ENCODE measurements at regions not wholly inside any gene's neighbourhood (a gene's known extent, or its start where the extent isn't known, plus 50 kb on each side); places are given as distances from the start of the nearest gene placed in this dataset.
A peak's percentile ranks its signal among the peaks of the same experiment; 100 is the strongest.

DNA sequence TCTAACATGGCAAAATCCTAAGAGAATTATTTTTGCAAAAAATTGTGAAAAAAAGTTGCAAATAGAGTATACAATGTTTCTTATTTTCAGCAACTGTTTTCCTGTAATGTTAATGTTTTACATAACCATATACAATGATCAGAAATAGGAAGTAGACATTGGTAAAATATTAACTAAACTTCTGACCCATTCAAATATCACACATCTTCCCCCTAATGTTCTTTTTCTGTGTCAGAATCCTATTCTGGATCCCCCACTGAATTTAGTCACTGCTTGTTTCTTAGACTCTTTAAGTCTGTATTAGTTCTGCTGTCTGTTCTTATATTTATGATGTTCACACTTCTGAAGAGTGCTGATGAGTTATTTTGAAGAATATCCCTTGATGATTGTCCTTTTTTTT, 62.0 kb downstream of the HFE start:
- DNase-seq (ENCODE audit: low spot score) = no peak

DNA sequence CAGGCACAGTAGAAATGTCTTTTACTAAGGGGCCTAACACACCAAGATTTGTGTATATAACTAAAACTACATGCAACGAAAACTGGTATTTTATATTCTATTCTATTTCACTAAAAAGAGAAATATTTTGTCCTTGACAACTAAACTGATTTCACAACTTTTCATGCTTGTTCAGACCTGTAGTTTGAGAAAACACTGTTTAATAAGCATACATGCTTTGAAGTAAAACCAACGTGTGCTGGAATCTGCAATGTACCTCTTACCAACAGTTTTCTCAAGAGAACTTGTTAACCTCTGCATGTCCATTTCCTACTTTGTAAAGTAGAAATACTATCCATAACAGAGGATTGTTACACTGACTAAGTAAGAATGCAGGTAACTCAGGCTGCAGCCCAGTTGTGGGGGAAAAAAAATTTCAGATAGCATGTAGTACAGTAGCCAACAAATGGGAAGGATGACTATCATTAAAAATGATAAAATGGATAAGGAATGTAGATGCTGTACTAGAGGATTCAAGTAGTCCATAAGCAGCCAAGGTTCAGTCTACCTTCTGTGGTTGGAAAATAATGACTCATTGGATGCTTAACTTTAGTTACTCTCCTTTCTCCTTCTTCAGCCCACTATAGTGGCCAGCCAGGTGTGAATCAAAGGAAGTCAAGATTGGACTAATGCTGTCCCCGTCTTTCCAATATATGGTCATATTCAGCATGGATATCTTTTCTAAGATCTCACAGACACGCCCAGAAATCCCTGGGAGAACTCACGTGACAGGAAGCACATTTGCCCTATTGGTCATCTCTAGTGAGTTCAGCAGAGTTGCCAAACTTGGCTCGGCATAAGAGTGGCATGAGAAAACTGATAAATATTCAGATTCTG, 65.2 kb downstream of the HFE start:
- no peak for DNase-seq (ENCODE audit: low spot score)

DNA sequence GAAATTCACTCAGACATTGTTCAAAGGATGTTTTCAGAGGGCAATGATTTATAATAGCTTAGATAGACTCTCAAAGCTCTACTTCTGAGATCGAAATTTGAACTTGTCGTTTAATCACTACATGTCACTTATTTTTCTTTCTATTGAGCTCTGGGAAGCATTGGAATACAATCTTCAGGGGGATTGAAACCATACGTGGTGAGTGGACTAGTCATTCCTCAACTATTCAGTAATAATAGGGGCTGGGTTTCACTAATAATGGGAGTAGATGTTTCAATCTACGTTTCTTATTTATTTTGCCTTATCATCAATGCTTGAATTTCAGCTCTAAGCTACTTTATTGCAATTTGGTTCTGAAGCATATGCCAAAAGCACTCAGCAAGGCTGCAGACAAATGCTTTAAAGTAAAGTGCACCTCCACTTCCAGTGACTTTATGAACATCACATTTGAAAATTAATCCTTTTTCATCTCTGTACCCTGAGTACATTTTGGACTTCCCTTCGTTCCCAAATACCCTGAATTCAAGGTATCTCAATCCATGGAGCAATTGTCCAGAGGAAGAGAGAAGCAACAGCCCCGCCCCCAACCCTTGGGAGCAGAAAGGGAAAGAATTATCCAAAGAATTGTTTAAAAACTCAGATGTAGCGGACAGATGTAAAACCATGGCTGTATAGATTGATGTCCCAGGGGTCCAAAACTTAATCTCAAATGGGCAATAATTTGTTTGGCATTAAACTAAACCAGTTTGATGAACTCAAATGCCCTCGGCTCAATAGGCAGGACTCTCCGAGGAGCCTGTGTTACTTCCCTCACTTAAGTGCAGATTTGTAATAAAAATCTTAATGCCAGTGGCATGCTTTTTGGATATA, 68.1 kb downstream of the HFE start:
- no peak for DNase-seq (ENCODE audit: low spot score)

DNA sequence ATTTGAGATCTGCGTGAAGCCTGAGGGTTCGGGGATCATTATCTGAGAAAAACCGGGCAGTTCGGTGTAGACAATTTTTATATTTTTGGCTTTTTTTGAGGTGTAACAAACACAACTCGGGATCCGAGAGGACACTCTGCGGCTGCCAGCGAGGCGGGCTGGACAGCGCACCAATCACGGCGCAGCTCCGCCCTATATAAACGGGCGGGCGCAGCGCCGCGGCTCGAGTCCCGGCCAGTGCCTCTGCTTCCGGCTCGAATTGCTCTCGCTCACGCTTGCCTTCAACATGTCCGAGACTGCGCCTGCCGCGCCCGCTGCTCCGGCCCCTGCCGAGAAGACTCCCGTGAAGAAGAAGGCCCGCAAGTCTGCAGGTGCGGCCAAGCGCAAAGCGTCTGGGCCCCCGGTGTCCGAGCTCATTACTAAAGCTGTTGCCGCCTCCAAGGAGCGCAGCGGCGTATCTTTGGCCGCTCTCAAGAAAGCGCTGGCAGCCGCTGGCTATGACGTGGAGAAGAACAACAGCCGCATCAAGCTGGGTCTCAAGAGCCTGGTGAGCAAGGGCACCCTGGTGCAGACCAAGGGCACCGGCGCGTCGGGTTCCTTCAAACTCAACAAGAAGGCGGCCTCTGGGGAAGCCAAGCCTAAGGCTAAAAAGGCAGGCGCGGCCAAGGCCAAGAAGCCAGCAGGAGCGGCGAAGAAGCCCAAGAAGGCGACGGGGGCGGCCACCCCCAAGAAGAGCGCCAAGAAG, 69.0 kb downstream of the HFE start:
- peak; percentile 93 for DNase-seq (ENCODE audit: low spot score)

DNA sequence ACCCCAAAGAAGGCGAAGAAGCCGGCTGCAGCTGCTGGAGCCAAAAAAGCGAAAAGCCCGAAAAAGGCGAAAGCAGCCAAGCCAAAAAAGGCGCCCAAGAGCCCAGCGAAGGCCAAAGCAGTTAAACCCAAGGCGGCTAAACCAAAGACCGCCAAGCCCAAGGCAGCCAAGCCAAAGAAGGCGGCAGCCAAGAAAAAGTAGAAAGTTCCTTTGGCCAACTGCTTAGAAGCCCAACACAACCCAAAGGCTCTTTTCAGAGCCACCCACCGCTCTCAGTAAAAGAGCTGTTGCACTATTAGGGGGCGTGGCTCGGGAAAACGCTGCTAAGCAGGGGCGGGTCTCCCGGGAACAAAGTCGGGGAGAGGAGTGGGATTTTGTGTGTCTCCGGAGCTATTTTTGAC, 69.6 kb downstream of the HFE start:
- no peak for DNase-seq (ENCODE audit: low spot score)

DNA sequence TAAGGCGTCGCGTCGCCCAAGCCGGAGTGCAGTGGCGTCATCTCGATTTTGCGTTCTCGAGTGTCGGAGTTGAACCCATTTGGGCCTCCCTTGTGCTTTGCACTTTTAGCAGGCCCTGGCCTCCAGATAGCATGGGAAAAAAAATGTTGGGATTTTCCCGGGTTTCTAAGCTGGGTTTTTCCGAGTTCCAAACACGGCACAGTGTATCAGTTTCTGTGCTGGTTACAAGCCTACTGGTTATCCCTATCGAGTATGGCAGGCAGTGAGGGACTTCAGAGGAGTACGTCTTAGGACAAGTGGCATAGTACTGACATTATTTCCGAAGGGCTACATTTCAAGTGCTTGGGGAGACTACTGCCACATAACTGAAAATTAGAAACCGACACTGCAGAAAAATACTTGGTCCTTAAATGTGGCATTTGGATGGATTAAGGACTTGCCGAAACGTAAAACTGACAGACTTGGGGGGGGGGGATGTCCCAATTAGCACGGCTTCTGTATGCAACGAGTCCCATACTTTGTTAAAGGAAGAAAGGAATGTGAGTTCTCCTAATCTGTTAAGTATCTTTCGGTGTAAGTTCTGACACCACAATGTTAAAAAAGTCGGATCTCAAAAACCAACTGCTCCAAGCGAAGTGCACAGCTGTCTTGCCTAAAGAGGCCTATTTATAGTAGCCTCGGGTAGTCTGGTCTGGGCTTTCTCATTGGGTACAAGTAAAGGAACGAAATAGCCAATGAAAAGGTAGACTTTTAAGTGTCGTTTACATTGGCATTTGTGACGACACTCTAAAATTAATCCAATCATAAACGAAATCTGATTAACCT, 70.2 kb downstream of the HFE start:
- DNase-seq (ENCODE audit: low spot score) = peak; percentile 87

DNA sequence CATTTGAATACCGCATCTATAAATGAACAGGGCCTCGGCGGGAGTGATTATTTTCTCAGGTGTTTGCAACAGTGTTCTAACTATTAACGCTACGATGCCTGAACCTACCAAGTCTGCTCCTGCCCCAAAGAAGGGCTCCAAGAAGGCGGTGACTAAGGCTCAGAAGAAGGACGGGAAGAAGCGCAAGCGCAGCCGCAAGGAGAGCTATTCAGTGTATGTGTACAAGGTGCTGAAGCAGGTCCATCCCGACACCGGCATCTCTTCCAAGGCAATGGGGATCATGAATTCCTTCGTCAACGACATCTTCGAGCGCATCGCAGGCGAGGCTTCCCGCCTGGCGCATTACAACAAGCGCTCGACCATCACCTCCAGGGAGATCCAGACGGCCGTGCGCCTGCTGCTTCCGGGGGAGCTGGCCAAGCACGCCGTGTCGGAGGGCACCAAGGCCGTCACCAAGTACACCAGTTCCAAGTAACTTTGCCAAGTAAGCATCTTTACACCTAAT, 70.9 kb downstream of the HFE start:
- peak; percentile 94 for DNase-seq (ENCODE audit: low spot score)

DNA sequence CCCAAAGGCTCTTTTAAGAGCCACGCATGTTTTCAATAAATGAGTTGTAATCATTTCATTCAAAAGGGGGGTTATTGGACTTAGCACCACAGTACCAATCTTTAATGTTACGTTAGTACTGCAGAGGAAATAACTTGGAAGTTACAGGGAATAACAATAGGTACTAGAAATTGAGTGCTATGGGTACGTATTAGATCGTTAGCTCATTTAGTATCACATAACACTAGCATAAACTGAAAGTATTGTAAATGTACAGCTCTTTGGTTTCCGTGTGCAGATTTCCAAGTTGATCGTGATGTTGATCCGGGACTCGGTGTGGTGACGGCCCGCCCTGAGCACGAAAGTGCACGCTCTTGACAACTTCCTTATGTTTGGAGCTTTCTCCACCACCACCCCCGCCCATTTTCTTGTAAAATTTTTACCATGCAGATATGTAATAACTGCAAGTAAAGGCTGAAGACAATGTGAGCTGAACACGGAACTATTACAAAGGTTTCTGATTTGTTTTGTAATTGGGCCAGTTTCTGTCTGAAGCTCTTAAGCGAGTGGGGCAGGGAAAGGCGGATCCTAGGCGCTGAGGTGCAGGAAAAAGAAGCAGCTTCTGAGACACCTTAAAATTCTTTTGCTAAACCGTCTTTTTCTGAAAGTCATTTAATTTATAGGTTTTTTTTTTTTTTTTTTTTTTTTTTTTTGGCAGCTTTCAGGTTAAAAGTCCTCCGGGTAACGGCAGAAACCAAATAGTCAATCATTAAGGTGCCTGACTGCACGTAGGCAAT, 71.5 kb downstream of the HFE start:
- peak; percentile 71 for DNase-seq (ENCODE audit: low spot score)

DNA sequence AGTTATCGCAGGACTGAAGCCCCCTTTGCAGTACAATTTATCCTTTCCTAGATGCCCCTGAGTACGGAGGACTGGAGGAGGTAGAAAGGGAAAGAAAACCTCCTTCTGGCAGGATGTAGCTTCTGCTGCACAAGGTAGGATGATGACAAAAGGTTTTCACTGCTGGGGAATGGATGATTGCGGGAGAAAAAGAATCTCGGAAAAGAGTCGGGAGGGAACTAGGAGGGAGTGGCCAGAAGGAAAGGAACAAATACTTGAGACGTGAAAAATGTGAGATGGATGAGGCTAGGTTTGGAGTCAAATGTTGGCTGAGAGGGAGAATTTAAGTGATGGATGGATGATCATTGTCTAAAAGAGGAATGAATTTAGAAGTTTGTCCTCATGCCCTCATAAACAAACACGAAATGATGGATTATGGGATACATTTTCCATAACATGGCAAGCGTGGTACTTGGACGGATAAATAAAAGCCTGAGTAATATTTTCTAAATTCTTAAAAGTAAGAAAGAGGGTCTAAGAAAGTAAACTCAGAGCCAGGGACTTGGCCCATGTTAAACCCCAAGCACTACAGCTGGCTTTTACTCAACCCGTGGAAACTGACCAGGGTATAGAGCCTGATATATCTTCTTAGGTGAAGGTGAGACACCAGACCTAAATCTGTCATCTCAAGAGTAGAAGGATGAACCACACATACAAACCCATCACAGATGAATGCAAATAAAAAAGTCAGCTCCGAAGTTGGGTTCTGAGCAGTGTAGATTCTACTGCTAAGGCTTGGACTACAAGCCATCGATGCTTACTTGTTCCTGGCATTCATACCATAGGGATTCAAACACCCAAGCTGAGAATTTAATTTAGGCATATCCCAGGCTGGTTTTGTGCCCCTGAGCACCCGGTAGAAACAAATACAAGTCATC, 72.4 kb downstream of the HFE start:
- peak; percentile 54 for DNase-seq (ENCODE audit: low spot score)

DNA sequence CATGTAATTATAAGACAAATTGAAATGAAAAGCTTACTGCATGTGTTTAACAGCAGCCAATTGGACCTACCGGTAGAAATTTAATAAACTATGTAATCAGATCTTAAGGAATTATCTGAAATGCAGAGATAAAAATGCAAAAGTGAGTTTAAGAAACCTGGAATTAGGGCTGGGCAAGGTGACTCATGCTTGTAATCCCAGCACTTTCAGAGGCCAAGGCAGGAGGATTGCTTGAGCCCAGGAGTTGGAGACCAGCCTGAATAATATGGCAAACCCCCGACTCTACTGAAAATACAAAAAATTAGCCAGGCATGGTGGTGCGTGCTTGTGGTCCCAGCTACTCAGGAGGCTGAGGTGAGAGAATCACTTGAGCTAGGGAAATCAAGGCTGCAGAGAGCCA, 74.1 kb downstream of the HFE start:
- DNase-seq (ENCODE audit: low spot score) = no peak

DNA sequence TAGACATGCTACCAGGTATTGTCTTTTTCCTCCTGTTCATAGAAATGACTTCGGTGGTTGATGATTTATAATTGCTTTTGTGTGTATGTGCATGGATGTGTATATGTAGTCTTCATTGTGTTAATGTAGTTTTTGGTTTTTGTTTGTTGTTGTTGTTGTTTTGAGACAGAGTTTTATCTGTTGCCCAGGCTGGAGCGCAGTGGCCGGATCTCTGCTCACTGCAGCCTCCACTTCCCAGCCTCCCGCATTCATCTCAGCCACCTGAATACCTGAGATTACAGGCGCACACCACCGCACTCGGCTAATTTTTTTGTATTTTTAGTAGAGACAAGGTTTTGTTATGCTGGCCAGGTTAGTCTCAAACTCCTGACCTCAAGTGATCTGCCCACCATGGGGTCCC, 75.2 kb downstream of the HFE start:
- DNase-seq (ENCODE audit: low spot score) = no peak

DNA sequence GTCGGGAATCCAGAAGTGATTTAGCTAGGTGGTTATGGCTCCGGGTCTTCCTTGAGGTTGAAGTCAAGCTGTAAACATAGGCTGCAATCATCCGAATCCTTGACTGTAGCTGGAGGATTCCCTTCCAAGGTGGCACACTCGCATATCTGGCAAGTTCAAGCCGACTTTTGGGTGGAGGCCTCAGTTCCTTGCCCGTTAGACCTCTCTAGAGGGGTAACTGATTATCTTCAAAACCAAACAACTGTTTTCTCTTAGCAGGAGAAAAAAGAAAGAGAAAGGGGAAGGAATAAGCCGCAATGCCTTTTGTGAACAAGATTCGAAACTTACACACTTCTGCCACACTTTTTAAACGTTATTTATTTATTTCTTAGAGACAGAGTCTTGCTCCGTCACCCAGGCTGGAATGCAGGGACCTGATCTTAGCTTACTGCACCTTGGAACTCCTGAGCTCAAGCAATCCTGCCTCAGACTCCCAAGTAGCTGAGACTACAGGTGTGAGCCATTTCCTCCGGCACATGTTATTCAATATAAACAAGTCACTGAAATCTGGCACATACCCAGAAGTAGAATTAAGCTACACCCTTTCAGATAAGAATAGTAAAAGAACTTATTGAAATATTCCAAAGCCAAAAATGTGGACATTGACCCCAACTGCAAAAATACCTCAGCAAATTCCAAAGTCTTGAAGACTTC, 76.3 kb downstream of the HFE start:
- no peak for DNase-seq (ENCODE audit: low spot score)

DNA sequence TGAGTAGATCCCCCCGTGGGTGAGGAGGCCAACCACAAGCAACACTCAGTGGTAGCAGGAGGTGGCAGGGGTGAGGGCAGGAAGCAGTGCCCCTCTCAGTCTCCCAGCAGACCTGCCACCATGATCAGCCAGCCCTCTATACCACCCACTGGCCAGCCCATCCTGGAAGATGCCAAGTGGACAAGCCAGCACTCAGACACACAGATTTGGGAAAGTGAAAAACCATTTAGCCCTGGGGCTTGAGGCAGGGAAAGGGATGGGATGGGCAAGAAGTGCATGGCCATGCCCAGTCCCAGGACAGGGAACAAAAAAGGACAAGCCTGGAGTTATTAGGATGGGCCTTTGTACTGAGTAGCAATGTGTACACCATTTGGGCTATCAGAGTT, 76.9 kb downstream of the HFE start:
- no peak for DNase-seq (ENCODE audit: low spot score)

DNA sequence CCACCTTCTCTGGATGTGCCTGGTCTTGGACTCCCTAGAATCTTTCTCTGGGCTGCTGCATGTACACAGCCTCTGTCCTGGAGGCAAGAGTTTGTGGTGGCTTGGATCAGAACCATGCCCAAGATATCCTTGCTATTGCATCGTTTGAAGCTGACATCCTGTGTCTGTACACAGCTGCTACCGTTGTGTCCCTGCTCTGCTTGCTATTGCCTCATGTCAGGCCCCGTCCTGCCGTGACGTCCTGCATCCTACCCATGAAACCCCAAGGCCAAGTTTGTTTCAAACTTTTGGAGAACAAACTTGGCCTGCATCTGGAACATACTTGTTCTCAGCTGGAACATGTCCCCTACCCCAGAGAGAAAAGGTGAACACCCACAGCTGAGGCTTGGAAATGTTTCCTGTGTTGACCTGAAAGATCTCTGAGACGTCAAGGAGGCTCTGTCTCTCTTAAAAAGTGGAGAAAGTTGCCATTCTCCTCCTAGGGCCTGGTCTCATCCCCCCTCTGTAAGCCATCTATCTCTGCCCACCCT, 78.1 kb downstream of the HFE start:
- DNase-seq (ENCODE audit: low spot score) = no peak

DNA sequence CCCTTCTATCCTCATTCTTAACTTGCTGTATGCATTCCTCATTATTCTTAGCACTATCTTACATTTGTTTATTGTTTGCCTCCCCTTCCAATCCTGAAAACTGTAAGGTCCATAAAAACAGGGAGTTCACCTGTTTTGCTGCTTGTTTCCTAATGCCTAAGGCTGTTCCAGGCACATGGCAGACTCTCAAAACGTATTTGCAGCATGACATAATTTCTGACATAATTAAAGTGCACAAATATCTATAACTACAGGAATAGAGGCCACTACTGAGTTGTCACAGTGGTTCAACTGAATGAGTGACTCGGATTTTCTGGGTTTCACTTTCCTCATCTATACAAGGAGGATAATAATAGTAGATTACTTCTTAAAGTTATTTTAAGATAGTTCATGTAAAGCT, 83.0 kb downstream of the HFE start:
- no peak for DNase-seq (ENCODE audit: low spot score)

DNA sequence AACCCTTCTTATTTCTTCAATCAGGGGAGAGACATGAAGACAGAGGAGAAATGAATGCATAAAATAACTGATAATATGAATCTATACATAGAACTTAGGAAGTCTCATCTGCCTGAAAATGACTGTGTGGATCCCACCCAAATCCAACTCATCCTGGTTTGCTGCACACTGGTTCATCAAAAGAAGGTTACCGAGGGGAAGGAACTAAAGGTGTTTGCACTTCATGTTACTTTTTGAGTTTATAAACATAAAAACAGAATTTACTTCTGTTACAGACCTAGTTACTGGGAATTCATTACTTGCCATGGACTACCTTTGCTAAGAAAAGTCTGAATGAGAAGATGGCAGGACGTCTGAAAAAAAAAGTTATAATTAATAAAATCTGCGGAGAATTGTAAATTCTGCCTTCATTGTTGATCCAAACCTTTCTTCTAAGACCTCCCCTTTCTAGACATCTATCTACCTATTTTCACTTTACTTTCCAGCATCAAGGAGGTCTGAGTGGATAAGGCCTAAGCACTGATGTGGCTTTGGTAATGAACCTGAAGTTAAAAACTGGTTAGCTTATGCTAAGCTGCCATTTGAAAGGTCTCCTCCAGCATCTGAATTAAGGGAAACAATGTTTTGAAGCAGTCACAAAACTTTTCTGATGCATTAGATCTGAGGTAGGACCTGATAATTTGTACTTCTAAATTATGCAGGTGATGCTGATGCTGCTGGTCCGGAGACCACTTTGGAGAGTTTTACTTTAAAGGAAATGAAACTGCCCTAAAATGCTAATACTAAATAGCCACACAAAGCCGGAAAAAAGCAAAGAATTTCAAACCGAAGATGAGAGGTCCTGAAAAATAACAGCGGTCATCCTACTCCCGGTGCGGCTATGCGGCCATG, 84.0 kb downstream of the HFE start:
- DNase-seq (ENCODE audit: low spot score) = no peak

DNA sequence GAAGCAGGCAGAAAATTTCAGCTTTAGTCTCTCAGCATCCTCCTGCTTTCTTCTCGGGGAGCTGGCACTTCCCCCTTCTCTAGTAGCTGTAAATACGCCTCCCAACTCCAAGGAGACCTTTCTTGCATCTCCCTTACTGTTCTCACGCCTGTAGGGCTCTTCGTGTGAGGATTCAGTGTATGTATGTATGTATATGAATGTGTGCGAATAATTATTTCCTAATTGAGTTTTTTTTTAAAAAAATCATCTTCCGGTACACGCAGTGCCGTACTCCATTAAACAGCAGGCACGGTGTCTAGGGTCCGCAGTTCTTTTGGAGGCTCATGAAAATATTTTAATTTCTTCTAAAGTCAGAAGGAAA, 85.4 kb downstream of the HFE start:
- peak; percentile 40 for DNase-seq (ENCODE audit: low spot score)

DNA sequence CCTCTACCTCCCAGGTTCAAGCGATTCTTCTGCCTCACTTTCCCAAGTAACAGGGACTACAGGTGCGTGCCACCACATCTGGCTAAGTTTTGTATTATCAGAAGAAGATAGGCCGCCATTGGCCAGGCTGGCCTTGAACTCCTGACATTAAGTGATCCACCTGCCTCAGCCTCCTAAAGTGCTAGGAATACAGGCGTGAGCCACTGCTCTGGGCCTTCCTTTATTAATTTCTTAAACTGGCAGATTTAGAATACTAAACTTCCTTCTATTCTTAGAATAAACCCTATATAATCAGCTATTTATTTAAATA, 86.6 kb downstream of the HFE start:
- no peak for DNase-seq (ENCODE audit: low spot score)

All from activated CD4-positive, alpha-beta T cell treated with anti-CD3 and anti-CD28 coated beads, Interleukin-2, Interleukin-4, amounts not matched to agents 100 ng/mL and 50 ng/mL, durations not matched to agents 16 hours and 8 hours (primary cell).